ENCODE measurements at regions not wholly inside any gene's neighbourhood (a gene's known extent, or its start where the extent isn't known, plus 50 kb on each side); places are given as distances from the start of the nearest gene placed in this dataset.

DNA sequence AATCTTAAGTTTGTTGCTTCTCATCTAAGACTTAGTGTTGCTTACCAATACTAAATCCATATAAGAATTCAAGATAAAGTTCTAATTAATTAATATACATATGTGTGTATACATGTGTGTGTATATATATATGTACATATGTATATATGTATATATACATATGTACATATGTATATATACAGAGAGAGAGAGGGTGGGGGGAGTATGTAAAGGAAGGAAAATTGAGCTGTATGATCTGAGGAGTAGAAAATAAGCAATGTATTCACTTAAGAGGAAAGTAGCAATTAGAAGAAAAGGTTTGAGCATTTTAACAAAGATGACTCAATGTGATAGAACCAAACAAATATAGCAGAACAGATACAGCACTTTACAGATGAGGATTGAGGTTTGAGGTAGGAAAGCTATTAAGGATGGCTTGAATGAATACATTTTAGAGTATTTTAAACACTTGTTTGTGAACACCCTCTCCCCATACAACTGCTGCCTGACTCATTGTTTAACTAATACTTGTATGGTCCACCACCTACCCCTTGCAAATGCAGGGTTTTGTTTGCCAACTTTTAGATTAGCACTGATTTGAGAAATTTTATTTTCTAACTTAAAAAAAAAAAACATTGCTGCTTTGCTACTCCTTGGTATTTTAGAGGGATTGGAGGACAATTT is 681.1 kb upstream of the CADM2 start:
- no peak overlapping the region for H3K27ac Mint-ChIP-seq
- H3K9me3 Mint-ChIP-seq, result peaks cover 19% of the 10 kb centered on the region
- H3K4me3 Mint-ChIP-seq, result no peak overlapping the region
- H3K4me1 Mint-ChIP-seq (ENCODE audit: low read depth), result no peaks in the 10 kb centered on the region
- DNase-seq, result no peak
- TF ChIP-seq, protein P1, sequence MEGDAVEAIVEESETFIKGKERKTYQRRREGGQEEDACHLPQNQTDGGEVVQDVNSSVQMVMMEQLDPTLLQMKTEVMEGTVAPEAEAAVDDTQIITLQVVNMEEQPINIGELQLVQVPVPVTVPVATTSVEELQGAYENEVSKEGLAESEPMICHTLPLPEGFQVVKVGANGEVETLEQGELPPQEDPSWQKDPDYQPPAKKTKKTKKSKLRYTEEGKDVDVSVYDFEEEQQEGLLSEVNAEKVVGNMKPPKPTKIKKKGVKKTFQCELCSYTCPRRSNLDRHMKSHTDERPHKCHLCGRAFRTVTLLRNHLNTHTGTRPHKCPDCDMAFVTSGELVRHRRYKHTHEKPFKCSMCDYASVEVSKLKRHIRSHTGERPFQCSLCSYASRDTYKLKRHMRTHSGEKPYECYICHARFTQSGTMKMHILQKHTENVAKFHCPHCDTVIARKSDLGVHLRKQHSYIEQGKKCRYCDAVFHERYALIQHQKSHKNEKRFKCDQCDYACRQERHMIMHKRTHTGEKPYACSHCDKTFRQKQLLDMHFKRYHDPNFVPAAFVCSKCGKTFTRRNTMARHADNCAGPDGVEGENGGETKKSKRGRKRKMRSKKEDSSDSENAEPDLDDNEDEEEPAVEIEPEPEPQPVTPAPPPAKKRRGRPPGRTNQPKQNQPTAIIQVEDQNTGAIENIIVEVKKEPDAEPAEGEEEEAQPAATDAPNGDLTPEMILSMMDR (IDR thresholded peaks at IDR 0.05), result no peak
- H3K27me3 Mint-ChIP-seq (ENCODE audit: insufficient read depth), result peaks cover 1% of the 10 kb centered on the region; the same call in 1 of the 2 replicates
- H3K36me3 Mint-ChIP-seq (ENCODE audit: low read depth), result no peaks in the 10 kb centered on the region

DNA sequence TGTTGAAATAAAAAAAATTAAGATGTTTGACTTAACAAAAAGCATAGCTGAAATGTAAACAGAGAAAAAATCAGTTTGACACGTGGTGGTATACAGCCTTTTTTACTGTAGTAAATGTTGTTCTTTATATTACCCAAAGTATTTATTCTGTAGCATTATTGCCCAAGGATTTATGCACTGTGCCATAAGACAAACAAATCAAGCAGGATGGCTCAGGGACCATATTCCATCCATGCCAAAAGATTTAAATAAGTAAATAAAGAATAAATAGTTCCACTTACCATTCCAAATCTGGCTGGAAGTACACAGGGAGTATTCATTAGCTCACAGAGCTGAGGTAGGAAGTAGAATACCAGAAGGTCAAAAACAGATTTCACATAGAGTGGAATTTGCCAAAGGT is 666.7 kb upstream of the CADM2 start:
- Mint-ChIP-seq H3K36me3 (ENCODE audit: low read depth) (no peaks in the 10 kb centered on the region), H3K4me1 (ENCODE audit: low read depth) (no peaks in the 10 kb centered on the region), H3K27ac (no peak overlapping the region), H3K27me3 (ENCODE audit: insufficient read depth) (no peaks in the 10 kb centered on the region), H3K9me3 (peaks cover 37% of the 10 kb centered on the region), H3K4me3 (no peak overlapping the region)
- TF ChIP-seq, protein P1 (IDR thresholded peaks at IDR 0.05), result no peak
- DNase-seq, result no peak

DNA sequence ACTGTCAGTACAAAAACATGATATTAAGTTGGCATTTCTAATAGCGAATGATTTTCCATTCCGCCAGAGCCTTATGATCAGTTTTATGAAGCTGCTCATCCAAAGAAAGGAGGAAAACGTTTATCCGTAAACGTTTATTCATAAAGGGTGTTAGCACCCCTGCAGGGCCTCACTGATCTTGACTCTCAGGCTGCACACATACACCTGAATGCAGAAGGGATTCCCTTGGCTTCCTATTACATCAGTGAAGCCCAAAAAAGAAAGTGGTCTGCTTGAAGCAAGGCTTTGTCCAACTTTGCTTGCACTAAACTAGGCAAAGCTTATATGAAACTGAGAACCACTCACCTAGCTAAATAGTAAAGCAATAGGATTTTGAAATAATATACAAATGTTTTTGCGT is 659.5 kb upstream of the CADM2 start:
- Mint-ChIP-seq H3K4me3 (no peak overlapping the region), H3K9me3 (peaks cover 9% of the 10 kb centered on the region; the same call in 1 of the 2 replicates), H3K27ac (no peak overlapping the region), H3K4me1 (ENCODE audit: low read depth) (no peaks in the 10 kb centered on the region), H3K36me3 (ENCODE audit: low read depth) (no peaks in the 10 kb centered on the region), H3K27me3 (ENCODE audit: insufficient read depth) (no peaks in the 10 kb centered on the region)
- DNase-seq, result no peak
- TF ChIP-seq, protein P1 (IDR thresholded peaks at IDR 0.05), result no peak

DNA sequence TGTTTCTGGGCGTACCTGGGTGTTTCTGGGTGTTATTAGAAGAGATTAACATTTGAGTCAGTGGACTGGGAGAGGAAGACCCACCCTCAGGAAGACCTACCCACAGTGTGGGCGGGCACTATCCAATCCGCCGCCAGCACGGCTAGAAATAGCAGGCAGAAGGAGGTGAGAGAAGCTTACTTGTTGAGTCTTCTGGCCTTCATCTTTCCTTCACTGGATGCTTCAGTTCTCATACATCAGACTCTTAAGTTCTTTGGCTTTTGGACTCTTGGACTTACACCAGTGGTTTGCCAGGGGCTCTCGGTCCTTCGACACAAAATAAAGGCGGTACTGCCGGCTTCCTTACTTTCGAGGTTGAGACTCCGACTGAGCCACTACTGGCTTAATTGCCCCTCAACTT is 654.6 kb upstream of the CADM2 start:
- DNase-seq, result no peak
- no peaks in the 10 kb centered on the region for H3K27me3 Mint-ChIP-seq (ENCODE audit: insufficient read depth)
- H3K27ac Mint-ChIP-seq, result no peak overlapping the region
- H3K4me3 Mint-ChIP-seq, result no peak overlapping the region
- TF ChIP-seq, protein P1 (IDR thresholded peaks at IDR 0.05), result no peak
- 0 out of 2 replicates have a peak, but pooled peaks cover 4% of the 10 kb centered on the region for H3K9me3 Mint-ChIP-seq
- H3K36me3 Mint-ChIP-seq (ENCODE audit: low read depth), result no peaks in the 10 kb centered on the region
- no peaks in the 10 kb centered on the region for H3K4me1 Mint-ChIP-seq (ENCODE audit: low read depth)

DNA sequence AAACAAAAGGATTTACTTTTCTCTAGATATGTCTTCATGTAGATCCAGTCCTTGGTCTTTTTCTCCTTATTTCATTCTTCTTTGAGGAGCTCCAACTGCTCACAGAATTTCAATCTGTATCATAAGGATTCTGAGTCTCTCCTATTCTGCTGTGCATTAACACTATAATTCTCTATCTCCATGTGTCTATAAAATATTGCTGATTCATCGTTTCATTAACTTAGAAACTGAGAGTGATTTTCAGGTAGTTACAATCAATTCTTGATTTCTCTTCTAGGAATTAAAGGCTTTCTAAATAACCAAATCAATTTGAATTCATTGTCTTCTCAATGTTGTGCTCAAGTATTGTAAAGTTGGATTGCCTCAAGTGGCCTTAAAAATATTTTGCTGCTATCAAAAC is 651.5 kb upstream of the CADM2 start:
- TF ChIP-seq, protein P1 (IDR thresholded peaks at IDR 0.05), result no peak
- Mint-ChIP-seq H3K9me3 (peaks cover 4% of the 10 kb centered on the region; the same call in 1 of the 2 replicates), H3K27ac (no peak overlapping the region), H3K36me3 (ENCODE audit: low read depth) (no peaks in the 10 kb centered on the region), H3K27me3 (ENCODE audit: insufficient read depth) (no peaks in the 10 kb centered on the region), H3K4me1 (ENCODE audit: low read depth) (no peaks in the 10 kb centered on the region), H3K4me3 (no peak overlapping the region)
- no peak for DNase-seq
